Lung (tissue), 11 donors: ENCODE measurements at regions not wholly inside any gene's neighbourhood (a gene's known extent, or its start where the extent isn't known, plus 50 kb on each side); places are given as distances from the start of the nearest gene placed in this dataset.

Experiments
- ATAC-seq: fragments of 200-7000 bp; cut with Tn5 transposase; one replicate; pipeline ENCODE4 v1.9.1; 2020; ENCODE audit warnings: moderate number of reproducible peaks; ENCODE audit not compliant: insufficient read depth, low FRiP score
- DNase-seq, 3 donors: peaks; one replicate each; pipeline ENCODE4 v3.0.0-alpha.2; 2013 to 2017
- H3K27ac ChIP-seq, 2 donors: one replicate each; pipeline ENCODE4 v1.5.1; 2013; ENCODE audit warnings: mild to moderate bottlenecking in 2 of 2, moderate library complexity in 2 of 2, control low read depth in 1 of 2, inconsistent platforms in 1 of 2, low read depth in 1 of 2, low read length in 1 of 2
- H3K27me3 ChIP-seq, 3 donors: one replicate each; pipeline ENCODE4 v1.5.1; 2013; ENCODE audit warnings: low read length in 2 of 3; ENCODE audit not compliant: control insufficient read depth in 3 of 3, insufficient read depth in 3 of 3
- H3K36me3 ChIP-seq, 4 donors: one replicate each; pipeline ENCODE4 v1.5.1; 2013; ENCODE audit warnings: low read length in 4 of 4, mild to moderate bottlenecking in 1 of 4, moderate library complexity in 1 of 4; ENCODE audit not compliant: control insufficient read depth in 4 of 4, insufficient read depth in 4 of 4
- H3K4me1 ChIP-seq, 5 donors: one replicate each; pipeline ENCODE4 v1.5.1; 2013; ENCODE audit warnings: low read length in 5 of 5, mild to moderate bottlenecking in 2 of 5, moderate library complexity in 1 of 5; ENCODE audit not compliant: control insufficient read depth in 5 of 5, insufficient read depth in 5 of 5
- H3K4me3 ChIP-seq: one replicate; pipeline ENCODE4 v1.5.1; 2013; ENCODE audit warnings: mild to moderate bottlenecking, control low read depth, moderate library complexity
- H3K9ac ChIP-seq, 2 donors: one replicate each; pipeline ENCODE4 v1.5.1; 2013; ENCODE audit warnings: low read length in 2 of 2, control low read depth in 1 of 2; ENCODE audit not compliant: insufficient read depth in 1 of 2
- H3K9me3 ChIP-seq, 4 donors: one replicate each; pipeline ENCODE4 v1.5.1; 2013; ENCODE audit warnings: low read length in 3 of 4, mild to moderate bottlenecking in 1 of 4, moderate library complexity in 1 of 4; ENCODE audit not compliant: control insufficient read depth in 4 of 4, insufficient read depth in 3 of 4
- CTCF ChIP-seq: IDR thresholded peaks from 2 replicates; pipeline ENCODE4 v1.5.1; 2012; ENCODE audit warnings: mild to moderate bottlenecking; ENCODE audit errors: control extremely low read depth, extremely low read depth
- whole genome bisulfite sequencing, 2 donors: extraction: QIAGEN DNeasy Blood & Tissue Kit; methylation state at CpG; one replicate each; pipeline ENCODE4 v1.1.7; 2013; 5-methylcytosine and 5-hydroxymethylcytosine counted together
- donor health status: control.
- donor health status: control.
- donor health status: Bipolar disorder and iron deficiency.
- donor health status: healthy.
- donor health status: DM: yes; HTN: yes; CAD: no.

GRCh38 chr1:108043707-108044106 lies 78.7 kb upstream of the VAV3 start:
- H3K9ac ChIP-seq: no peak overlapping the region
- DNase-seq (no peak), ATAC-seq (no peak)
- no peak overlapping the region for H3K27ac ChIP-seq
- WGBS, 2 donors: 50 to 76% methylated on average over 8 of the region's 8 CpGs
- TF ChIP-seq CTCF: no peak
- no peaks in the 10 kb centered on the region for H3K27me3 ChIP-seq
- H3K9me3 ChIP-seq: peaks cover 0 to 2% (median 0%) of the 10 kb centered on the region in 4 donors
- H3K4me3 ChIP-seq: no peak overlapping the region
- H3K36me3 ChIP-seq: no peaks in the 10 kb centered on the region
- peaks cover 0 to 17% (median 1%) of the 10 kb centered on the region in 5 donors for H3K4me1 ChIP-seq

- Histone ChIP-seq H3K27ac (no peak overlapping the region), H3K4me1 (peaks cover 0 to 17% (median 1%) of the 10 kb centered on the region in 5 donors), H3K4me3 (no peak overlapping the region), H3K36me3 (no peaks in the 10 kb centered on the region), H3K9ac (no peak overlapping the region), H3K27me3 (no peaks in the 10 kb centered on the region), H3K9me3 (peaks cover 0 to 2% (median 0%) of the 10 kb centered on the region in 4 donors)
- TF ChIP-seq CTCF: no peak
- no peak for DNase-seq
- ATAC-seq: no peak
- 98 to 100% methylated on average over 1 of the region's 1 CpG for WGBS, 2 donors
These were observed 77.6 kb upstream of the VAV3 start for GRCh38 chr1:108042610-108043009.

GRCh38 chr1:108041360-108042142 lies 76.6 kb upstream of the VAV3 start:
- H3K27ac ChIP-seq: no peak overlapping the region
- H3K9me3 ChIP-seq: peaks cover 0 to 2% (median 0%) of the 10 kb centered on the region in 4 donors
- TF ChIP-seq CTCF: no peak
- no peaks in the 10 kb centered on the region for H3K36me3 ChIP-seq
- H3K4me3 ChIP-seq: no peak overlapping the region
- no peak overlapping the region for H3K9ac ChIP-seq
- WGBS, 2 donors: 55 to 59% methylated on average over 7 of the region's 7 CpGs
- no peak for ATAC-seq
- H3K27me3 ChIP-seq: no peaks in the 10 kb centered on the region
- peaks cover 0 to 17% (median 1%) of the 10 kb centered on the region in 5 donors for H3K4me1 ChIP-seq
- peak; percentile 56 to 74 (median 70) for DNase-seq
